ENCODE measurements at regions not wholly inside any gene's neighbourhood (a gene's known extent, or its start where the extent isn't known, plus 50 kb on each side); places are given as distances from the start of the nearest gene placed in this dataset.

- H3K4me3 Mint-ChIP-seq: no peak overlapping the region
- H3K27ac Mint-ChIP-seq: no peak overlapping the region
- H3K36me3 Mint-ChIP-seq (ENCODE audit: low read depth): no peaks in the 10 kb centered on the region
- H3K27me3 Mint-ChIP-seq: no peaks in the 10 kb centered on the region
- H3K9me3 Mint-ChIP-seq: no peaks in the 10 kb centered on the region
- no peaks in the 10 kb centered on the region for H3K4me1 Mint-ChIP-seq (ENCODE audit: low read depth)
These were observed 518.3 kb downstream of the PPARGC1A start for GRCh38 chr4:23371533-23371932.

GRCh38 chr4:23369331-23369730 is 520.5 kb downstream of the PPARGC1A start:
- Mint-ChIP-seq H3K9me3 (no peaks in the 10 kb centered on the region), H3K36me3 (ENCODE audit: low read depth) (no peaks in the 10 kb centered on the region), H3K4me3 (no peak overlapping the region), H3K4me1 (ENCODE audit: low read depth) (no peaks in the 10 kb centered on the region), H3K27ac (no peak overlapping the region), H3K27me3 (no peaks in the 10 kb centered on the region)

DNA sequence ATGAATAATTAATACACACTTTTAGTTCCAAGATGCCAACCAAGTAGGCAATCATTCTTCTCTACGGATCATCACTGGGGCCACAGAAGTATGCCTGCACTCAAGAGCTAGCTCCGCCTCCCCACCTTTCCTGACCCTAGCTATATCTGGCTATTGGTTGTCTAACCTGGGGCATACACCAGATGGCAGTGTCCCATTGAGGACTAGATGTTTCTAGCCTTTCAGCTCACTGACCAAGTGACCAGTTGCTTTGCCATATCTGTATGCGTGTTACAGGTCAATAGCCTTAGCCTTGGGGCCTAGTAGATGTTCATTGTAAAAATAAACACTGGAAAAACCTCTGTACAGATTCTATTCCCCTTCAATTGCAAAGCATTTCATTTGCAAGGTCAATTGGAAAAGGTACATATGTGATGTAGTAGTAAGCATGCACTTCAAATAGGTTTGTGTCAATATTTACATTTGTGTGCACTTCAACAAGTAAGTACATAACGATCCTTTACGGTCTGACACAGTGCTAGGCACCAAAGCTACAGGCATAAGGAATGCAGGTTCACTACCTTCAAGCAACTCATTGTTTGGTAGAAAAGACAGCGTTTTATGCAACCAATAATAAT is 521.7 kb downstream of the PPARGC1A start:
- Mint-ChIP-seq H3K27ac (no peak overlapping the region), H3K4me3 (no peak overlapping the region), H3K27me3 (no peaks in the 10 kb centered on the region), H3K36me3 (ENCODE audit: low read depth) (no peaks in the 10 kb centered on the region), H3K9me3 (no peaks in the 10 kb centered on the region), H3K4me1 (ENCODE audit: low read depth) (no peaks in the 10 kb centered on the region)

DNA sequence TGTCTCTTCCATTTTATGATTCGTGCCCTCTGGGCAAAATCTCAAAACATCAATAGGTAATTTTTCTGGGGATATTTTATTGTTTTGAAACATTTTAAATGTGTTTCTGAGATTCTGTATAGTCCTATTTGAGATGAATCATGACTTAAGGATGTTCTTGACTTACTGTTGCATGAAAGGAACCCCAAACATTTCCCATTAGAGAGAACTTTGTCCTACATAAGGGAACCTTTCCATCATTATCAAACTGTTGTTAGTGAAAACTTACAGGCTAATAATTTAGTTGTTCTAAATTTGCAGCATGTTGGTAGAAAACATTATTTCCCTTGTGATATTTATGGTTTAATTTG is 523.3 kb downstream of the PPARGC1A start:
- no peaks in the 10 kb centered on the region for H3K9me3 Mint-ChIP-seq

GRCh38 chr4:23365871-23366556 is 523.8 kb downstream of the PPARGC1A start:
- no peak overlapping the region for H3K4me3 Mint-ChIP-seq
- H3K27ac Mint-ChIP-seq: no peak overlapping the region
- H3K4me1 Mint-ChIP-seq (ENCODE audit: low read depth): no peaks in the 10 kb centered on the region
- no peaks in the 10 kb centered on the region for H3K27me3 Mint-ChIP-seq
- H3K9me3 Mint-ChIP-seq: no peaks in the 10 kb centered on the region
- H3K36me3 Mint-ChIP-seq (ENCODE audit: low read depth): no peaks in the 10 kb centered on the region

More for the DNA sequence above, 523.3 kb downstream of the PPARGC1A start:
- no peak overlapping the region for H3K27ac Mint-ChIP-seq
- H3K36me3 Mint-ChIP-seq (ENCODE audit: low read depth): no peaks in the 10 kb centered on the region
- H3K4me1 Mint-ChIP-seq (ENCODE audit: low read depth): no peaks in the 10 kb centered on the region
- no peak overlapping the region for H3K4me3 Mint-ChIP-seq
- H3K27me3 Mint-ChIP-seq: no peaks in the 10 kb centered on the region

DNA sequence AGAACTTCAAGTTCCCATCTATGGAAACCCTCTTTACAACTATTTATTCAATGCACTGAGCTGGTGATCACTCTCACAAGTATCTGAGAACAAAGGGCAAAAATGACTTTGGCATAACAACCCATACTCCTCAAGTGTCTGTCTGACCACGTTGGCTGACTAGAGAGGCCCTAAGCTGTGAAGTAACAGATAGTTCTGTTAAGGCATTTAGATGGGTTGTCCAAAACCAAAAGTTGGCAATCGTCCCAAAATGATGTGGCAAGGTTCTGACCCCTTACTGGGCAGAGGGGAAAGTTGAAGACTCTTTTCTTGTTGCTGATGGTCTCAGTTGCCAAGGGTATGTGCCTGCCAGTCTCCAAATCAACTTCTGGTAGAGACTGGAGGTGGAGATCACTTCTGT is 524.8 kb downstream of the PPARGC1A start:
- H3K27ac Mint-ChIP-seq: no peak overlapping the region
- H3K9me3 Mint-ChIP-seq: no peaks in the 10 kb centered on the region
- H3K27me3 Mint-ChIP-seq: no peaks in the 10 kb centered on the region
- H3K4me1 Mint-ChIP-seq (ENCODE audit: low read depth): no peaks in the 10 kb centered on the region
- no peaks in the 10 kb centered on the region for H3K36me3 Mint-ChIP-seq (ENCODE audit: low read depth)
- H3K4me3 Mint-ChIP-seq: no peak overlapping the region

DNA sequence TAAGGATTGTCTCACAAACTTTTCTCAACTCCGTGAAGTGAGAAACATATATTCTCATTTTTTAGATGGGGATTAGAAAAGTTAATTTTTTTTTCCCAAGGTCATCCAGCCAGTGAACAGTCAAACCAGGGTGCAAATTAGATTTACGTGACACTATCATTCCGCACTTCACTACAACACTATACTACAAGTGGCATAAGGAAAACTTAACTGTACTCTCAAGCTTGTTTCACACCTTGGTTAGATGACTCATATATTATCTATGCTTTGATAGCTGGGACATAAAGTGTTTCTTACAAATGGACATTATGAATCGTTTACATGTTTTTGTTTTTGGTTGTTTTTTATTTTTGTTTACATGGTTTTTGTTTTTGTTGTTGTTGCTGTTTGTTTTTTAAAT is 525.7 kb downstream of the PPARGC1A start:
- no peaks in the 10 kb centered on the region for H3K4me1 Mint-ChIP-seq (ENCODE audit: low read depth)
- no peak overlapping the region for H3K4me3 Mint-ChIP-seq
- H3K27me3 Mint-ChIP-seq: no peaks in the 10 kb centered on the region
- H3K36me3 Mint-ChIP-seq (ENCODE audit: low read depth): no peaks in the 10 kb centered on the region
- no peak overlapping the region for H3K27ac Mint-ChIP-seq
- H3K9me3 Mint-ChIP-seq: no peaks in the 10 kb centered on the region

GRCh38 chr4:23361453-23361852 is 528.4 kb downstream of the PPARGC1A start:
- Mint-ChIP-seq H3K36me3 (ENCODE audit: low read depth) (no peaks in the 10 kb centered on the region), H3K4me3 (no peak overlapping the region)

GRCh38 chr4:23360718-23361117 is 529.1 kb downstream of the PPARGC1A start:
- no peak overlapping the region for H3K4me3 Mint-ChIP-seq
- H3K27ac Mint-ChIP-seq: no peak overlapping the region
- H3K9me3 Mint-ChIP-seq: no peaks in the 10 kb centered on the region
- H3K36me3 Mint-ChIP-seq (ENCODE audit: low read depth): no peaks in the 10 kb centered on the region
- H3K27me3 Mint-ChIP-seq: no peaks in the 10 kb centered on the region
- no peaks in the 10 kb centered on the region for H3K4me1 Mint-ChIP-seq (ENCODE audit: low read depth)

More at GRCh38 chr4:23361453-23361852, 528.4 kb downstream of the PPARGC1A start:
- Mint-ChIP-seq H3K4me1 (ENCODE audit: low read depth) (no peaks in the 10 kb centered on the region), H3K27me3 (no peaks in the 10 kb centered on the region), H3K27ac (no peak overlapping the region), H3K9me3 (no peaks in the 10 kb centered on the region)

DNA sequence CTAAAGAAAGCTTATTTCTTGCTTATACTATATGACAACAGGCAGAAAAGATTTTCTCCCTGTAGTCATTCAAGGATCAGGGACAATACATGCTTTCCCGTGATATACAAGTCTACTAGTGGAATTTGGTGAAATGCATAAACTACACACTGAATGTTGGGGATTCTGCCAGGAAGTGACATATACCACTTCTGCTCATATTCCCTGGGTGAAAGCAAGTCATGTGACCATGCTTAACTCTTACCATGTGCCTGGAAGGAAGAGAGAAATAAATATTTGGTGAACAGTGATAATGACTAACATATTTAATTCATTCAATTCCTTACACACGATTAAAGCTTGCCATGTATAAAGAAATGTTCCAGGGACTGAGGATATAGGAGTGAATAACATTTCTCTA is 534.6 kb downstream of the PPARGC1A start:
- H3K9me3 Mint-ChIP-seq: no peaks in the 10 kb centered on the region

GRCh38 chr4:23353200-23353599 is 536.6 kb downstream of the PPARGC1A start:
- Mint-ChIP-seq H3K27ac (no peak overlapping the region), H3K36me3 (ENCODE audit: low read depth) (no peaks in the 10 kb centered on the region), H3K4me1 (ENCODE audit: low read depth) (no peaks in the 10 kb centered on the region), H3K4me3 (no peak overlapping the region), H3K9me3 (no peaks in the 10 kb centered on the region), H3K27me3 (no peaks in the 10 kb centered on the region)

More for the DNA sequence above, 534.6 kb downstream of the PPARGC1A start:
- no peaks in the 10 kb centered on the region for H3K27me3 Mint-ChIP-seq
- H3K36me3 Mint-ChIP-seq (ENCODE audit: low read depth): no peaks in the 10 kb centered on the region
- H3K27ac Mint-ChIP-seq: no peak overlapping the region
- H3K4me3 Mint-ChIP-seq: no peak overlapping the region
- no peaks in the 10 kb centered on the region for H3K4me1 Mint-ChIP-seq (ENCODE audit: low read depth)

DNA sequence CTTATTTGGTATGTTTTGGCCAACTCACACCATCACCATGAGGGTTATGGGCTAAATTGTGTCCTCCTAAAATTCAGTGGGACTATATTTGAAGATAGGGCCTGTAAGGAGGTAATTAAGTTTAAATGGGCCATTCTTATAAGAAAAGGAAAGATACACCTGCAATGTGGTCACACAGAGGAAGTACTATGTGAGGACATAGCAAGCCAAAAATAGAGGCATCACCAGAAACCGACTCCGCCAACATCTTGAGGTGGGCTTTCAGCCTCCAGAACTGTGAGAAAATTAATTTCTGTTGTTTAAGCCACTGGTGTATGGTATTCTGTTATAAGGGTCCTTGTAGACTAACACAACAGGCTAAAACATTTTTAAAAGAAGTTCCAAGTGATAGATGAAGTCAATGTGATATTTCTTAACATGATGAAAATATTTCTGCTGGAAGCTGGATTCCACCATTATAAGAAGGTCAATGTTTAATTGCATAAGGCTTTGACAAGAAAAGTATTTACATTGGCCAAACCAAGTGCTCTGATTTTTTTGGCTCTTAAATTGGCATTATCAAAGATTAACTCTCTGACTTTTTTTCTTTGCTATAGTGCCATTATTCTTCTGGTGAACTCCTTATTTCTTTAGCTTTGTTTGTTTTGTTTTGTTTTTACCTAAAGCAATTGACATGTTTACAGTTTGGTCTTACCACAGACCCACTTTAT is 540.9 kb downstream of the PPARGC1A start:
- Mint-ChIP-seq H3K27me3 (no peaks in the 10 kb centered on the region), H3K27ac (no peak overlapping the region), H3K4me1 (ENCODE audit: low read depth) (no peaks in the 10 kb centered on the region), H3K36me3 (ENCODE audit: low read depth) (no peaks in the 10 kb centered on the region), H3K9me3 (no peaks in the 10 kb centered on the region), H3K4me3 (no peak overlapping the region)

DNA sequence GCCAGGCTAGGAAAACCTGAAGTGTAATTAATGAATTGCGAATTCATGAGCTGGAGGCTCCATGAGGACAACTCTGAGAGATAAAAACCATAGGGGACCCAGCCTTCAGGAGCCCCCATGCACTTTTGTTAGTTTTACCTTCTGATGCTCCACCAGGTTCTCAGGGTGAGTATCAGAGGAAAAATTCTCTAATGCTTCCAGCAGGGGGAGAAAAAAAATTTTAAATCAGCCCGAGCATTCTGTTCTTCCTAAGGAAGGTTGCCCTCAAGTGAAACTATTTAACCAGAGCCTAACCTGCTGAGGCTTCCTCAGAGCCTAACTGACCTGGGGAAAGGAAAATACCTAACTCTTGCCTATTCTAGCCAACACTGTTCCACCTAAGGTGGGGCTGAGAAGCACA is 552.6 kb downstream of the PPARGC1A start:
- Mint-ChIP-seq H3K27me3 (no peaks in the 10 kb centered on the region), H3K9me3 (peaks cover 11% of the 10 kb centered on the region), H3K36me3 (ENCODE audit: low read depth) (no peaks in the 10 kb centered on the region), H3K27ac (no peak overlapping the region), H3K4me3 (no peak overlapping the region), H3K4me1 (ENCODE audit: low read depth) (peaks cover 30% of the 10 kb centered on the region)

- H3K27me3 Mint-ChIP-seq: no peaks in the 10 kb centered on the region
- no peaks in the 10 kb centered on the region for H3K36me3 Mint-ChIP-seq (ENCODE audit: low read depth)
- peaks cover 31% of the 10 kb centered on the region for H3K4me1 Mint-ChIP-seq (ENCODE audit: low read depth)
- peaks cover 6% of the 10 kb centered on the region for H3K9me3 Mint-ChIP-seq
- peak overlapping the region; percentile 52 for H3K4me3 Mint-ChIP-seq
- H3K27ac Mint-ChIP-seq: peak overlapping the region; percentile 80
These were observed 555.6 kb downstream of the PPARGC1A start for GRCh38 chr4:23333946-23334878.

DNA sequence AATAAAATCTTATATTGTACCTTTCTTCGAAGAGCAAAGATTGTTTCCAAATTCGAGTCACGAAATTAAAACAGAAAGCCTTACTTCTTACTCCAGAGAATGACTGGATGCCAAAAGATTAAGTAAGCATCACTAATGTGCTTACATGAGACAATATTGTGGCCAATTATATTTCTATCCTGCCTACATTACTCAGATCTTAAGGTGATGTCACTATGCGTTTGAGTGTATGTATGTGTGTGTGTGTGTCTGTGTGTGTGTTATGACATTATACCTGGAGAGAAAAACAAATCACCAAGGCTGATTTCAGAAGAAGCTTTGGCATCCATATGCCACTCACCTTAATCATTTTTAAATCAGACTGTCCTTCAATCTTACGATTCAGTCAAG is 556.3 kb downstream of the PPARGC1A start:
- Mint-ChIP-seq H3K36me3 (ENCODE audit: low read depth) (no peaks in the 10 kb centered on the region), H3K27ac (peak overlapping the region; percentile 80), H3K4me1 (ENCODE audit: low read depth) (peaks cover 31% of the 10 kb centered on the region), H3K27me3 (no peaks in the 10 kb centered on the region), H3K4me3 (peak overlapping the region; percentile 52), H3K9me3 (peaks cover 6% of the 10 kb centered on the region)

Measured in stimulated activated naive CD8-positive, alpha-beta T cell treated with anti-CD3 and anti-CD28 coated beads, Interleukin-15, Interleukin-2, amounts not matched to agents 100 ng/mL and 50 ng/mL, for 24 hours (primary cell).